Bone marrow (tissue), 2 donors: ENCODE measurements at regions not wholly inside any gene's neighbourhood (a gene's known extent, or its start where the extent isn't known, plus 50 kb on each side); places are given as distances from the start of the nearest gene placed in this dataset.
A peak's percentile ranks its signal among the peaks of the same experiment; 100 is the strongest.
"Not testable (repeated sequence)": the region's sequence is repeated elsewhere in the genome, so short reads cannot be mapped to it uniquely, and the experiment has no call there.

Experiments
- DNase-seq, 2 donors: peaks; one replicate each; lab custom pipeline; 2025; lab: John Stamatoyannopoulos, UW

DNA sequence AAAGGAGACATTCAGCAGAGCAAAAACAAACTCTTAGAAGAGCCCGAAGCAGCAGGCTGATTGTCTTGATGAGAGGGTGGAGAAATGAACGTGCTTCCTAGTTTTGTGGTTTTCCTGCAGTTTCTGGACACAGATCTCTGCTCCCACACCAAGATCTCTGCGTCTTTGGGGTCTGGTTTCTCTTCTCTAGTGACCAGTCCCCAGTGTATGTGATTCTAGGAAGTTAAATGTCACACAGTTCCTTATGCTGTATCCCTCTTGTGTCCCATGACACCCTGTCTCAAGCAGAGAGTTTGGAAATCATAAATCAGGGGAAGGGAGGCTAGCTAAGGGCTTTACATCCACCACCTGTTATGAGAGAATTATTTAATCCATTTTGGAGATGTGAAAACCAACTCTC lies 55.4 kb upstream of the KLF14 start:
- no peak for DNase-seq

DNA sequence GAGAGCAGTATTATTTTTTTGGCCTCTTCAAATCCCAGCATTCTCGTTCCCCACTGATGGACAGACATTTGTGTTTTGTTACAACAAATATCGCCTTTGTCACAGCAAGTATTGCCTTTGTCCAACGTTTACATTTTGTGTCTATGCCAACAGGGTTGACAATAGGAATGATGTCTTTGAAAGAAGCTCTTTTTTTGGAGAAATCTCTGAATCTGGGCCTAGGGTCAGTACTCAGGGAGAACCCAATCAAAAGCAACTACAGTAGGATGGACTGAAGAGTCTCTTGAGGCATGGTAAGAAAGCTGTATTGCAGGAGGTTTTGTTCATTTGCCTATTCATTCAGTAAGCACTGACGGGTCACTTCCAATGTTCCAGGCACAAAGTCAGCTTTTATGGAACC lies 57.7 kb upstream of the KLF14 start:
- no peak for DNase-seq

DNA sequence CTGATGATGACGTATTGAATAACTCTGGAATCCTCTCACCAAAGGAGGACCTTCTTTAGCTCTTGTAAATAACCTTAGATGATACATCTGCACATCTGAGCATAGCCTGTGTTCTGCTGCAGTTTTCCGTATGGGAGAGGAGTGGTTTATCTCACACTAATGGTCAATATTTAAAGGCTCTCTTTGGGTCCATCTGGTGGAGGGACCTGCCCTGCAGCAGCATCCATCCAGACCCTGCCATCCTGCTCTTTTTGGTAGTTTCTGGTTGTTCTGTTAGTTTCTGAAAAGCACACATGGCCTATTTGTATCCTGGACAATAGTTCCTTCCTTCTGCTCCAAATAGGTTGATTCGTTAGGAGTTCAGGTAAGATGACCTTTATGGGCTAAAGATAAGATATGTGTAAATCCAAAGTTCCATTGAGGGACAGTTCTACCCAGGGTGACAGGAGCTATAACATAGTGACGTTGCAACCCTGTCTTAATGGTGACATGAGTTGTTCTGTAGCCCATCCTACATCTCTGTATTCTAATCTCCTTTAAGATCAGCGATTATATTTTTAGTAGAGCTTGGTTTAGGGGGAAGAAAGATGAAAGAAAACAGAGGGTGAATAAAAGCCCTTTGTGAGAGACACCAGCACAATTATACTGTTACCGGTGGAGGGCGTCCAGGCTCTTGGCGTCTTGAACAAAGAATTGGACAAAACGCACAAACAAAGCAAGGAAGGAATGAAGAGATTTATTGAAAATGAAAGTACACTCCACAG lies 60.0 kb upstream of the KLF14 start:
- DNase-seq, result no peak

DNA sequence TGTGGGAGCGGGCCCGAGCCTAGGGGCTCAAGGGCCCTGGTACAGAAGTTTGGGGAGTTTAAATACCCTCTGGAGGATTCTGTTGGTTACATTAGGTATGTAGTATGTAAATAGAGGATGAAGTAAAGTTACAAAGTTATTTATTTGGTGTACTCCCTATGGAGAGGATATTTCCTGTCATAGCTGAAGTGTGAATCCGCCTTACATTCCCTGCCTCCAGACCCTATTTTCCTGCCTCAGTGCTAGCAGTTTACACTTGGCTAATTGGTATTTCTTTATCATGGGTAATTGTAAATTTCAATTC lies 60.6 kb upstream of the KLF14 start:
- DNase-seq, result no peak

DNA sequence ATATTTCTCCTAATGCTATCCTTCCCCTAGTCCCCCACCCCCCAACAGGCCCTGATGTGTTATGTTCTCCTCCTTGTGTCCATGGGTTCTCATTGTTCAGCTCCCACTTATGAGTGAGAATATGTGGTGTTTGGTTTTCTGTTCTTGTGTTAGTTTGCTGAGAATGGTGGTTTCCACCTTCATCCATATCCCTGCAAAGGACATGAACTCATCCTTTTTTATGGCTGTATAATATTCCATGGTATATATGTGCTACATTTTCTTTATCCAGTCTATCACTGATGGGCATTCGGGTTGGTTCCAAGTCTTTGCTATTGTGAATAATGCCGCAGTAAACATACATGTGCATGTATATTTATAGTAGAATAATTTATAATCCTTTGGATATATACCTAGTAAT lies 62.4 kb upstream of the KLF14 start:
- DNase-seq, result not testable (repeated sequence)

DNA sequence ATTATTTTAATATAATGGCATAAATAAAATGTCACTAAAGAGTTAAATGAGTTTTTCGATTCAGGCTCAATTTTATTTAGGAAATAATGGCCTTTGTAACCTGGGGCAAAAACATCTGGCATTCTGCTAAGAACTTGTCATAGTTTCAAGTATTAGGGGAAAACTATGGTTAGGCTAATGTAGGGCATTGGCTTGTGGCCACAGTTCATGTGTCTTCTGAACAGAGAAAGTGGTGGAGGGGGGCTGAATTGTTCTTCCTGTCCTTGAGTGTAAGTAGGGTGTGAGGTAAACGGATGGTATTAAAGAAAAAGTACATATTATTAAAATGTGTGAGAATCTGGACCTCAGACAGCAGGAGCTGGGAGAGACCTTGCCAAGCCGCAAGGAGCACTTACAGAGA lies 69.1 kb upstream of the KLF14 start:
- no peak for DNase-seq

DNA sequence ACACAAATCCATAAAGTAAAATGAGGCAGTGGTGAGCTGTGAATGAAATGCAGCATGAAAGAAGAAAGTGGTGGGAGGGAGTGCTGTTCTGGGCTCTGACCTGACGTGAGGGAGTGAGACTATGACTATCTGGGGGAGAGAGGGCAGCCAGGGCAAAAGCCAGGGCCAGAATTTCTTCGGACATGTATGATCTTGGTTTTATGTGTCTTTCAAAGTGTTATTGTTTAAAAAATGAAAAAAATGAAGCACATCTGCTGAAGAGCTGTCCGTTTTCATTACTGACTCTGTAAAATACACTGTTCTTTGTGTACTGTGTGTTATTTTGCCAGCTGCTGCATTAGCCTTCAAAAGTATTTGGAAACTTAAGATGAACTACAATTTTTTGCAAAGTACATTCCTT lies 70.2 kb upstream of the KLF14 start:
- no peak for DNase-seq

DNA sequence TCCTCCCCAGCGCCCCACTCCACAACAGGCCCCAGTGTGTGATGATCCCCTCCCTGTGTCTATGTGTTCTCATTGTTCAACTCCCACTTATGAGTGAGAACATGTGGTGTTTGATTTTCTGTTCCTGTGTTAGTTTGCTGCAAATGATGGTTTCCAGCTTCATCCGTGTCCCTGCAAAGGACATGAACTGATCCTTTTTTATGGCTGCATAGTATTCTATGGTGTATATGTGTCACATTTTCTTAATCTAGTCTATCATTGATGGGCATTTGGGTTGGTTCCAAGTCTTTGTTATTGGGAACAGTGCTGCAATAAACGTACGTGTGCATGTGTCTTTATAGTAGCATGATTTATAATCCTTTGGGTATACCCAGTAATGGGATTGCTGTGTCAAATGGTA lies 78.8 kb upstream of the KLF14 start:
- DNase-seq, result not testable (repeated sequence)

DNA sequence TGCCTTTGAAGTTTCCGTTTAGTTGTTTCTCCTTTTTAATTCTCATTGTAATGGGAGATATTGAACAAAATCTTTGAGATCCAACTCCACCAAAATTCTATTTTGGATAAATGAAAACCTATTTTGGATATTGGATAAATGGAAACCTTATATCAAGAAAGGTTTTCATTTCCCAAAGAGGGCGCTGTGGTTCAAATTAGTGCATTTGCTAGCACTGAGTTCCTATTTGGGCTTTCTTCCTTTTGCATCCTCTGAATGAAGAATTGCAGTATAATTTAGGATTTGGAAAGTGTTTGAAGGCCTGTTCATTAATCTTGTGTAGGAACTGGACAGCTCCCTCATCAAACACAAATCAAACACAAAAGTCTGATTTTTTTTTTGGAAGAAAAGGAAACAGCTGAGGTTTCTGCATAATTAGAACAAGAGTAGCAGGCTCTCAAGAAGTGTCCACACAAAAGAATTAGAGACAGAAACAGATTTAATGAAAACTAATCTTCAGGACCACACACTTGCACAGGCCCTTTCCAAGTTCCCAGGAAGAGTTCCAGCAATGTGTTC lies 80.8 kb upstream of the KLF14 start:
- no peak for DNase-seq

DNA sequence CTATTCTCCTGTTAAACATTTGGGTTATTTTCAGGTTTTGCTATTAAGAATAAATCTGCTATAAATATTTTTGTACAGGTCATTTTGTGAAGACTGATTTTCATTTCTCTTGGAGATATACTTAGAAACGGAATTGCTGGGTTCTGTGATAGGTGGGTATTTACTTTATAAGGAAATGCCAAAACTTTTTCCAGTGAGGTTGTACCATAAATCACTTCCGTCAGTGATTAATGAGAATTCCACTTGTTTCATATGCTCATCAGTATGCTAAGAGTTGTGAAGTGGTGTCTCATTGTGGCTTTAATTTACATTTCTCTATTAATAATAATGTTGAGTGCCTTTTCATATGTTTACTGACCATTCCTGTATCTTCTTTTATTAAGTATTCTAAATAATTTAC lies 84.0 kb upstream of the KLF14 start:
- no peak for DNase-seq

DNA sequence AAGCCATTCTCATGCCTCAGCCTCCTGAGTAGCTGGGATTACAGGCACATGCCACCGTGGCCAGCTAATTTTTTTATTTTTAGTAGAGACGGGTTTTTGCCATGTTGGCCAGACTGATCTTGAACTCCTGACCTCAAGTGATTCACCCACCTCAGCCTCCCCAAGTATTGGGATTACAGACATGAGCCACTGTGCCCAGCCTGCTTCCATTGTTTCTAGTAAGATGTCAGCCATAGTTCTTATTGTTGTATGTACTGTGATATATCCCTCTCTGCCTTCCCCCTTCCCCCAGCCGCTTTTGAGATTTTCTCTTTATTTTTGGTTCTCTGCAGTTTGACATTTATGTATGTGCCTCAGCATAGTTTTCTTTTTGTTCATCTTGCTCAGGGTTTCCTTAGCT lies 87.9 kb upstream of the KLF14 start:
- DNase-seq, result no peak

DNA sequence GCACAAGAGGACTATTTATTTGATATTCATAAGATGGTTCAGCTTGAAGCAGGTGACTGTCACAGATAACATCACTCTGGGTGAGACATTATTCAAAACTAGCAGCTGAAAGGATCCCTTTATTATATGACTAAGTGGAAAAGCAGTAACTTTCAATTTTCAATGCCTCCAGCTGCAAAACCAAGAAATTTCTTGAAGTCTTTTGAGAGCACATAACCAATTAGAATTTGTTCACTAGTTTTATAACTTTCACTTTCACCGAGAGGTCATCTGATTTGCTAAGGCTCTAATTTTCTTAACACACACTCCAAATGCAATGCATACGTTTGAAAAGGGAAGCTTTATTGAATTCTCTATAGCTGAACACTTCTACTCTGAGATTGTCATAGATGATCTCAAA lies 88.6 kb upstream of the KLF14 start:
- peak in 1 of 2 donors; percentile 58 for DNase-seq

DNA sequence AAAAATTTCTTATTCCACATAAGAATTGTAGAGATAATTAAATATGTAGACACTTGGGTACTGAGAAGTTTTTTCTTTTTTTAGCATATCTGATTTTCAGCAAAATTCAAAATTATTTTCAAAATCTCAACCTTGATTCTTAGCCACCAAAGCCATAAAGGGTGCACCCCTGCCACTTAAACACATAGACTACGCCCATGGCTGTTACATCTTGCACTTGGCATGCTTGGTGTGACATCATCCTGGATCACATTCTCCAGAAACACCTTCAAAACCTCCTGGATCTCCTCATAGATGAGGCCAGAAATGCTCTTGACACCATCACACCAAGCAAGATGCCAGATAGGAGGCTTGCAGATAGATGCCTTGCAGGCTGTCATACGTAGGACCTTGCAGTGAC lies 89.1 kb upstream of the KLF14 start:
- DNase-seq, result no peak

DNA sequence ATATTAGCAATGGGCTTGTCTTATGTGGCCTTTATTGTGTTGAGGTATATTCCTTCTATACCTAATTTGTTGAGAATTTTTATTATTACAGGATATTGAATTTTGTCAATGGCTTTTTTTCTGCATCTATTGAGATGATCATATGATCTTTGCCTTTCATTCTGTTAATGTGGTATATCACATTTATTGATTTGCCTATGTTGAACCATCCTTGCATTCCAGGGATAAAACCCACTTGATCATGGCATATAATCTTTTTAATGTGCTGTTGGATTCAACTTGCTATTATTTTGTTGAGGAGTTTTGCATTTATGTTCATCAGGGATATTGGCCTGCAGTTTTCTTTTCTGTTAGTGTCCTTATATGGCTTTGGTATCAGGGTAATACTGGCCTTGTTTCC lies 91.8 kb upstream of the KLF14 start:
- no peak for DNase-seq

DNA sequence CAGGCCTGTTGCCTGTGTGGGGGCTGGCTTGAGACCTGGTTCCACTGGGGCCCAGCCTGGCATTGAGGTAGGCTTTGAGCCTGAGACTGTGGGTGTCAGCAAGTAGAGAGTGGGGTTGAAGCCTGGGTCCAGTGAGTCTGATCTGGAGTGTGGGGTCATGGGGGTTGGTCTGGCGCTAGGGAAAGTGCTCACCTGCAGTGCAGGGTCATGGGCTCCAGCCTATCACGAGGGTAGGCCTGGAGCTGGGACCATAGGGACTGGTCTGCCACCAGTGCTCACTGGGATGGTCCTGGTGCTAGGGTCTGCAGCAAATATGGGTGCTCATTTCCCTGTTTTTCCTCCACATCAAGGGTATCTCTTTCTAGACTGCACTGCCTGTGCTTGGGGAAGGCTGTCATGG lies 95.4 kb upstream of the KLF14 start:
- DNase-seq, result no peak

DNA sequence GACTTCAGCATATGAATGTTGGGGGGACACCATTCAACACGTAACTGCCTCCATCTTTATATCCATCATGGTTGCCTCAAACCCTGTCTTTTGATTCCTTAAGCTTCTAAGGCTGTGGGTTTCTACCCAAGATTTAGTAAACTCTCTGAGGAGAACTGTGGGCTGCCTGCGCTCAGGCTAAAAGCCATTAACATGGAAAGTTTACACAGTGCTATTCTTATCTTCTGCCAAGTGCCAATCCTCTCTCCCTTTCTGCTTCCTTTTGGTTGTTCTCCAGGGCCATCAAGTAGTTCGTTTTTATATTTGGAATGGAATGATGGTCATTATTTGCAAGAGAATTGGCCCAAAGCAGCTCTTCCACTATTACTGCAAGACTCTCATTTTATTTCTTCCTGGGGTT lies 97.3 kb upstream of the KLF14 start:
- DNase-seq, result no peak

DNA sequence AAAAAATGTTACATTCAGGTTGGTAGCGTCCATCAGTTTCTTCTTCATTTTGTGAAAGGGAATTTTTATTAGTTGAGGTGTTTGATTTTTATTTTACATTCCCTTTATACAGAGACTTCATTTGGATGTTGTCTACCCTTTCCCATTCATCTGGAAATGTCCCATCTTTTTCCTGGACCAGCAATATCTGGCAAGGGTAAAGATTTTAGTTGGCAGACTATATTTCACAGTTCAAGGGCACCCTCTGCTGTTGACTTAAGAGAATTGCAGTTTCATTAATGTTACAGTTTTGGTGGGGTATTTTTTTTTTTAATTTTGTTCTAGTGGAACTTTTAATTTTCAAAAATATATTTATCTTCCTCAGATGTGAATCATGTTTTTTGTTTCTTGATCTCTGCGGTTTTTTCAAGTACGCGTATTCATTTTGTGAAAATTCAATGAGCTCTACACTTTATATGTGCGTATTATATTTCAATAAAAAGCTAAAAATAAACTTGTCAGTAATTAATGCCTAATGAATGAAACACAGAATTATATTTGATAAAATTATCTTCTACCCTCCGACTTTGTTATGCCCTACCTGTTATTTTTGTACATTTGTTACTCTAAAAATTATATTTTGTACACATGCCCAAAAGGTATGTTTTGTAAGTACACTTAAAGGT lies 97.9 kb upstream of the KLF14 start:
- DNase-seq, result no peak

DNA sequence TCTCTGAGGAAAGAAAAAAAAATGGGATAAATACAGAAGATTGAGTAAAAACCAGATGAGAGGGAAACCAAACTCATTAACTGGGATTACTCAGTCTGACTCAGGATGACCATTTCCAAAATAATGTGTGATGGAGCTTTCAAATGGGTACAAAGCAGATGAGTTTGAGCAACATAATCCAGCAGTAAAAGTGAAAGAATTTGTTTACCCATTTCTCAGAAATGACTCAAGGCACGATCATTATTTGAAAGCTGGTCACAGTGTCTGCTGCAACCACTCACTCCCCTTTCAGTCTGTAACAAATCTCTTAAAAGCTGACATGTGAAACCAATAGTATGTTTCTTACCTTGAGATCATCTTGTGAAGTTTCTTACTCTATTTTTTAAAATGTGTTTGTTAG lies 104.7 kb upstream of the KLF14 start:
- DNase-seq, result no peak

DNA sequence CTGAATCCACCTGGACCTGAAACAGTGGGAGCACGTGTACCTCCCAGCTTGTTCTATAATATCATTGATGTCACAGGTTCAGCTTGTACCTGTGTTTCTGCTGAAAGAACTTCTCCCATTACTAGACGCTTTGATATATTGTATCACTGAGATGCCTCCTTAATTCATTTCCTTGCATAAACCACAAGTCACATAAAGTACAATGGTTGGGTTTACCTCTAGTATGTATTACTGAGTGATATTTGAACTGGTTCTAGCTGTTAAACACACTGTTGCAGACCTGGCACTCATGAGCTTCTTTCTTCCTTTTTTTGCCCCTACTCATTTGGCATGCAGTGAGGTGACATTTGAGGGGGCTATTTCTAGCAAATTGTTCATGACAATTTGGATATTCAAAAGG lies 106.6 kb upstream of the KLF14 start:
- no peak for DNase-seq

DNA sequence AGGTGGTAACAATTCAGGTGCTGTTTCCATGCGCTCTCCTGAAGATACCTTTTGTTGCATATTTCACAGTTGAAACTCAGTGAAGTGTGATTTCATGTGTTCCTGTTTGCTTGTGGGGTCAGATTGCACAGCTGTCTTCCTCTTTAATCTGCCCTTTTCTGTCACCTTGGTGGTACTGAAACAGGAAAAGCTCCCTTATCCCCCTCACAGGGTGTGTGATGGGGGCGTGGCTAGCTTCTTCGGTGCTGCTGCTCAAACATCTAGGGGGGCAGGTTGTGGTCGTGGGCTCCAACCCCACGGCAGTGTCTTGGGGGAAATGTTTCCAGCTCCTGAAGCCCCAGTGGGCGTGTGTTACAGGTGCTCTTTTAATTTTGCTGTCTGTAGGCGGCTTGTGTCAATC lies 107.4 kb upstream of the KLF14 start:
- no peak for DNase-seq

DNA sequence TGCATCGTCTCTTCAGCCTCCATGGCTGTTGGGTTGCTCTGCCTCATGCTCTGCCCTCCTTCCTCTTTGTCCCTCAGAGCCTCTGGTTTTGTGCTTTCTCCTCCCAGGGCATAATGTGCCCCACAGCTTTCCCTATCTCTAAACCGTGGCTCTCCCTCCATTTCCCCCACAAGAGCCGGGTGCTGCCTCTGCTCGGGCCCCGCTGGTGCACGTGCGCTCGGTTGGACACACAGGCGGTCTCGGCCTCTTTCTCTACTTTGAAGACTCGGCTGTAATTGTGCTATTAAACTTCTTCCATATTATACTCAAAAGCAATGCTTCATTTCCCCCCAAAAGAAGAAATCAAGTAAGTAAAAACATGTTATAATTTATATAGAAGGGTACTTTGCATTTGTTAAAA lies 109.7 kb upstream of the KLF14 start:
- no peak for DNase-seq

DNA sequence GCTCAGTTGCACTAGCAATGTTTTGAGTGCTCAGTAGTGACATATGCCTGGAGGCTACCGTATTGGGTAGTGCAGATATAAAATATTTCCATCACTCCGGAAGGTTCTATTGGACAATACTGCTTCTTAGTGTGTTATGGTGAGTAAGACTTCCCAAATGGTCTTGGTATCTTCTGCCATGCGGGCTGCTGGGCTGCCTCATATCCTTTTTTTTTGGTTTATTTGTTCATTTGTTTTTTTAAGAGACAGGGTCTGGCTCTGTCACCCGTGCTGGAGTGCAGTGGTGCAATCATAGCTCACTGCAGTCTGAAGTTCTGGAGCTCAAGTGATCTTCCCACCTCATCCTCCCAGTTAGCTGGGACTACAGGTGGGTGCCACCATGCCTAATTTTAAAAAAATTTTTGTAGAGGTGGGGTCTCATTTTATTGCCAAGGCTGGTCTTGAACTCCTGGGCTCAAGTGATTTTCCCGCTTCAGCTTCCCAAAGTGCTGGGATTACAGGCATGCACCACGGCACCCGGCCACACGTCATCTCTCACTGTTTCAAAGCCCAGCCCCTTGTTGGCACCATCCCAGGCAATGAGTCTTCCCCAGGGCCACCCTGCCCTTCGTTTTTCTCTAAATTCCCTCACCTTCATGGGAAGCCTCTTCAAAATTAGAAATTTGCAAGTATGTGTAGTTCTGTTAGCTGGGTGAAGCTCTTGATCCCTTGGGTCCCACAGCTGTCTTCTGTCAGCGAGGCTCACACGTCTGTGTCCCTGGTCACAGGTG lies 111.0 kb upstream of the KLF14 start:
- DNase-seq, result no peak

DNA sequence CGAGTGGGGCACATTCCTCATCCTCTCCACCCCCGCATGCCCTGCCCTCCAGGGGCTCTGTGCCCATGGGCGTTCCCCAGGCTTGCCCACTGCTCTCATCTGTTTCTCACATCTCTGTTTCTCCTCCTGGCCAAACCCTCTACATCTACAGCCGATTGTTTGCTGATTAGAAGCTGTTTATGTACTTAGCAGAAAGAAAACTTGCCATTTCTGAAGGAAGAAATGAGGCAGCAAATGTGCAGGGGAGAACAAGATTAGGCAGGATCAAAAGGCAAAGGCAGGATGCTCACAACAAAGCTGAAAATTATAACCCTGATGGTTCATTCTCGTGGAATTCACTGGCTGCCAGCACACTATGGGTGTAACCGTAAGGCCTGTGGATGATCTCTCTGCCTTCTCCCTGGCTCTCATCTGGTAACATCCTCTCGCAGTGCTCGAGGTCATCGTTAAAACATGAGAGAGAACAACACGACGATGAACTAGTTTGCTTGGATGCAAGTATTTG lies 111.6 kb upstream of the KLF14 start:
- DNase-seq, result no peak
